Right lobe of liver (tissue), 6 donors: ENCODE measurements at regions not wholly inside any gene's neighbourhood (a gene's known extent, or its start where the extent isn't known, plus 50 kb on each side); places are given as distances from the start of the nearest gene placed in this dataset.

Experiments used
- ATAC-seq, 4 donors: fragments of 200-7000 bp; cut with Tn5 transposase; one replicate each; pipeline ENCODE4 v1.9.1; 2020; ENCODE audit warnings: mild to moderate bottlenecking in 4 of 4, moderate library complexity in 4 of 4
- DNase-seq, 3 donors: peaks; one replicate each; pipeline ENCODE4 v3.0.0-alpha.2; 2020
- H3K27ac ChIP-seq, 3 donors: fragments of 200-600 bp; one replicate each; pipeline ENCODE4 v1.8.0; 2022
- H3K27me3 ChIP-seq, 2 donors: fragments of 200-600 bp; one replicate each; pipeline ENCODE4 v1.8.0; 2022
- H3K36me3 ChIP-seq, 4 donors: fragments of 200-600 bp; sonication (generic) in 1 of 4; one replicate each; pipeline versions ENCODE4 v1.5.1 to v1.8.0; 2017 to 2022; ENCODE audit warnings: control low read depth in 1 of 4
- H3K4me1 ChIP-seq, 4 donors: fragments of 200-600 bp; sonication (generic) in 1 of 4; one replicate each; pipeline versions ENCODE4 v1.5.1 to v1.8.0; 2017 to 2022; ENCODE audit warnings: control low read depth in 1 of 4
- H3K4me3 ChIP-seq, 3 donors: fragments of 200-600 bp; one replicate each; pipeline ENCODE4 v1.8.0; 2022
- H3K9me3 ChIP-seq, 4 donors: fragments of 200-600 bp; sonication (generic) in 1 of 4; one replicate each; pipeline versions ENCODE4 v1.5.1 to v1.8.0; 2017 to 2022; ENCODE audit warnings: control low read depth in 1 of 4
- CTCF ChIP-seq, 4 donors: fragments of 200-600 bp in 3 of 4; fragments of 450-650 bp in 1 of 4; IDR thresholded peaks; one replicate each; pipeline versions ENCODE4 v1.5.1 to v1.8.0; 2016 to 2022; ENCODE audit warnings: antibody characterized with exemption in 4 of 4, mild to moderate bottlenecking in 2 of 4
- POLR2A ChIP-seq: fragments of 450-650 bp; IDR thresholded peaks from one replicate; pipeline ENCODE4 v1.6.1; 2017; ENCODE audit warnings: antibody characterized with exemption, mild to moderate bottlenecking
- WGBS: methylation state at CpG from one replicate; pipeline ENCODE4 v1.1.6; 2018; ENCODE audit warnings: low coverage, low lambda C conversion rate; ENCODE audit not compliant: insufficient coverage; ENCODE audit errors: missing lambda C conversion rate; 5-methylcytosine and 5-hydroxymethylcytosine counted together
- intact Hi-C, 2 donors: fragments of 100-400 bp; cut with DNase I; formaldehyde crosslinking; loops; one replicate each; pipeline versions ENCODE4 v1.11.2 to v1.14.1; 2022
- donor health status: DM: no; HTN: yes; CAD: no.
- donor health status: DM: no; HTN: no; CAD: no.
- donor health status: DM: no; HTN: no; CAD: no.
- donor health status: DM: no; HTN: yes; CAD: no.
- donor health status: DM: no; HTN: yes; CAD: no.

- no peak for ATAC-seq
- Histone ChIP-seq H3K4me1 (no peaks in the 10 kb centered on the region), H3K9me3 (no peaks in the 10 kb centered on the region), H3K27ac (no peak overlapping the region), H3K4me3 (no peak overlapping the region), H3K36me3 (no peaks in the 10 kb centered on the region), H3K27me3 (no peaks in the 10 kb centered on the region)
- intact Hi-C loops: no loop called here
- no peak for DNase-seq
- TF ChIP-seq POLR2A (no peak), CTCF (IDR thresholded peaks at IDR 0.05) (no peak)
Observed at GRCh38 chr3:106421909-106422308, 553.1 kb upstream of the CBLB start.

- TF ChIP-seq CTCF (IDR thresholded peaks at IDR 0.05): no peak
- TF ChIP-seq POLR2A: no peak
- H3K9me3 ChIP-seq: no peaks in the 10 kb centered on the region
- 43% methylated on average over 7 of the region's 7 CpGs for WGBS
- ATAC-seq (no peak), DNase-seq (no peak)
- no peaks in the 10 kb centered on the region for H3K36me3 ChIP-seq
- no peaks in the 10 kb centered on the region for H3K27me3 ChIP-seq
- intact Hi-C loops: no loop called here
- H3K4me1 ChIP-seq: no peaks in the 10 kb centered on the region
- no peak overlapping the region for H3K4me3 ChIP-seq
- H3K27ac ChIP-seq: no peak overlapping the region
Observed at GRCh38 chr3:106423321-106424225, 554.8 kb upstream of the CBLB start.

GRCh38 chr3:106425026-106425425 lies 556.2 kb upstream of the CBLB start:
- ATAC-seq (no peak), DNase-seq (no peak)
- 43% methylated on average over 2 of the region's 2 CpGs for WGBS
- intact Hi-C loops: no loop called here
- H3K9me3 ChIP-seq: no peaks in the 10 kb centered on the region
- no peak overlapping the region for H3K27ac ChIP-seq
- no peaks in the 10 kb centered on the region for H3K36me3 ChIP-seq
- H3K4me3 ChIP-seq: no peak overlapping the region
- H3K4me1 ChIP-seq: no peaks in the 10 kb centered on the region
- H3K27me3 ChIP-seq: no peaks in the 10 kb centered on the region
- TF ChIP-seq CTCF (IDR thresholded peaks at IDR 0.05): no peak
- no peak for TF ChIP-seq POLR2A

GRCh38 chr3:106425916-106426315 lies 557.1 kb upstream of the CBLB start:
- Histone ChIP-seq H3K9me3 (no peaks in the 10 kb centered on the region), H3K36me3 (no peaks in the 10 kb centered on the region), H3K4me1 (no peaks in the 10 kb centered on the region), H3K27me3 (no peaks in the 10 kb centered on the region), H3K4me3 (no peak overlapping the region), H3K27ac (no peak overlapping the region)
- DNase-seq: no peak
- WGBS: 33% methylated on average over 2 of the region's 2 CpGs
- intact Hi-C loops: no loop called here
- TF ChIP-seq CTCF (IDR thresholded peaks at IDR 0.05): no peak
- TF ChIP-seq POLR2A: no peak
- no peak for ATAC-seq
